ENCODE measurements at regions not wholly inside any gene's neighbourhood (a gene's known extent, or its start where the extent isn't known, plus 50 kb on each side); places are given as distances from the start of the nearest gene placed in this dataset.

GRCh38 chr3:127139601-127140500, 53.1 kb upstream of the PRR23E start:
- Mint-ChIP-seq H3K36me3 (ENCODE audit: low read depth, unreplicated experiment) (peaks cover 3% of the 10 kb centered on the region), H3K9me3 (ENCODE audit: unreplicated experiment) (peaks cover 2% of the 10 kb centered on the region), H3K4me1 (ENCODE audit: low read depth, unreplicated experiment) (peaks cover 6% of the 10 kb centered on the region), H3K27ac (ENCODE audit: unreplicated experiment) (no peak overlapping the region), H3K4me3 (ENCODE audit: unreplicated experiment) (no peak overlapping the region), H3K27me3 (ENCODE audit: low read depth, unreplicated experiment) (peaks cover 45% of the 10 kb centered on the region)
- Histone ChIP-seq H3K4me2 (ENCODE audit: low read length) (no peak overlapping the region), H3K9me3 (ENCODE audit: insufficient read depth, low read depth, low read length) (no peaks in the 10 kb centered on the region), H2AFZ (ENCODE audit: low read depth, low read length) (no peak overlapping the region), H3K4me3 (ENCODE audit: insufficient read depth, low read depth, low read length) (no peak overlapping the region), H3K27me3 (ENCODE audit: insufficient read depth, low read length) (peaks cover 16% of the 10 kb centered on the region), H4K20me1 (ENCODE audit: insufficient read depth, low read length) (no peaks in the 10 kb centered on the region), H3K9ac (ENCODE audit: low read length) (no peak overlapping the region), H3K4me1 (ENCODE audit: insufficient read depth, low read length) (no peaks in the 10 kb centered on the region), H3K27ac (ENCODE audit: low read depth, low read length) (no peak overlapping the region), H3K79me2 (ENCODE audit: insufficient read depth, low read length) (no peaks in the 10 kb centered on the region), H3K36me3 (ENCODE audit: insufficient read depth, low read length) (no peaks in the 10 kb centered on the region)
- DNase-seq (ENCODE audit: low read depth) (no peak), FAIRE-seq (no peak)
- TF ChIP-seq EZH2 (IDR thresholded peaks at IDR 0.05; ENCODE audit: insufficient read depth, low read length), result no peak
- TF ChIP-seq, protein P1, sequence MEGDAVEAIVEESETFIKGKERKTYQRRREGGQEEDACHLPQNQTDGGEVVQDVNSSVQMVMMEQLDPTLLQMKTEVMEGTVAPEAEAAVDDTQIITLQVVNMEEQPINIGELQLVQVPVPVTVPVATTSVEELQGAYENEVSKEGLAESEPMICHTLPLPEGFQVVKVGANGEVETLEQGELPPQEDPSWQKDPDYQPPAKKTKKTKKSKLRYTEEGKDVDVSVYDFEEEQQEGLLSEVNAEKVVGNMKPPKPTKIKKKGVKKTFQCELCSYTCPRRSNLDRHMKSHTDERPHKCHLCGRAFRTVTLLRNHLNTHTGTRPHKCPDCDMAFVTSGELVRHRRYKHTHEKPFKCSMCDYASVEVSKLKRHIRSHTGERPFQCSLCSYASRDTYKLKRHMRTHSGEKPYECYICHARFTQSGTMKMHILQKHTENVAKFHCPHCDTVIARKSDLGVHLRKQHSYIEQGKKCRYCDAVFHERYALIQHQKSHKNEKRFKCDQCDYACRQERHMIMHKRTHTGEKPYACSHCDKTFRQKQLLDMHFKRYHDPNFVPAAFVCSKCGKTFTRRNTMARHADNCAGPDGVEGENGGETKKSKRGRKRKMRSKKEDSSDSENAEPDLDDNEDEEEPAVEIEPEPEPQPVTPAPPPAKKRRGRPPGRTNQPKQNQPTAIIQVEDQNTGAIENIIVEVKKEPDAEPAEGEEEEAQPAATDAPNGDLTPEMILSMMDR (IDR thresholded peaks at IDR 0.05; ENCODE audit: insufficient read depth, low read depth, low read length), result no peak

GRCh38 chr3:127140501-127141460, 52.1 kb upstream of the PRR23E start:
- H3K27ac Mint-ChIP-seq (ENCODE audit: unreplicated experiment), result no peak overlapping the region
- DNase-seq (ENCODE audit: low read depth) (no peak), FAIRE-seq (no peak)

More at GRCh38 chr3:127140501-127141460, 52.1 kb upstream of the PRR23E start:
- Histone ChIP-seq H3K9me3 (ENCODE audit: insufficient read depth, low read depth, low read length) (no peaks in the 10 kb centered on the region), H2AFZ (ENCODE audit: low read depth, low read length) (no peak overlapping the region), H3K27me3 (ENCODE audit: insufficient read depth, low read length) (peaks cover 9% of the 10 kb centered on the region), H3K79me2 (ENCODE audit: insufficient read depth, low read length) (no peaks in the 10 kb centered on the region), H3K4me3 (ENCODE audit: insufficient read depth, low read depth, low read length) (no peak overlapping the region), H3K36me3 (ENCODE audit: insufficient read depth, low read length) (no peaks in the 10 kb centered on the region), H3K4me1 (ENCODE audit: insufficient read depth, low read length) (no peaks in the 10 kb centered on the region), H4K20me1 (ENCODE audit: insufficient read depth, low read length) (no peaks in the 10 kb centered on the region), H3K4me2 (ENCODE audit: low read length) (no peak overlapping the region), H3K27ac (ENCODE audit: low read depth, low read length) (no peak overlapping the region), H3K9ac (ENCODE audit: low read length) (no peak overlapping the region)
- Mint-ChIP-seq H3K4me1 (ENCODE audit: low read depth, unreplicated experiment) (peaks cover 5% of the 10 kb centered on the region), H3K27me3 (ENCODE audit: low read depth, unreplicated experiment) (peaks cover 46% of the 10 kb centered on the region), H3K36me3 (ENCODE audit: low read depth, unreplicated experiment) (peaks cover 3% of the 10 kb centered on the region), H3K9me3 (ENCODE audit: unreplicated experiment) (peaks cover 2% of the 10 kb centered on the region), H3K4me3 (ENCODE audit: unreplicated experiment) (no peak overlapping the region)
- TF ChIP-seq EZH2 (IDR thresholded peaks at IDR 0.05; ENCODE audit: insufficient read depth, low read length), result no peak
- TF ChIP-seq, protein P1 (IDR thresholded peaks at IDR 0.05; ENCODE audit: insufficient read depth, low read depth, low read length), result no peak

Measured in astrocyte (in vitro differentiated cells and primary cell).